ENCODE measurements at regions not wholly inside any gene's neighbourhood (a gene's known extent, or its start where the extent isn't known, plus 50 kb on each side); places are given as distances from the start of the nearest gene placed in this dataset.

DNA sequence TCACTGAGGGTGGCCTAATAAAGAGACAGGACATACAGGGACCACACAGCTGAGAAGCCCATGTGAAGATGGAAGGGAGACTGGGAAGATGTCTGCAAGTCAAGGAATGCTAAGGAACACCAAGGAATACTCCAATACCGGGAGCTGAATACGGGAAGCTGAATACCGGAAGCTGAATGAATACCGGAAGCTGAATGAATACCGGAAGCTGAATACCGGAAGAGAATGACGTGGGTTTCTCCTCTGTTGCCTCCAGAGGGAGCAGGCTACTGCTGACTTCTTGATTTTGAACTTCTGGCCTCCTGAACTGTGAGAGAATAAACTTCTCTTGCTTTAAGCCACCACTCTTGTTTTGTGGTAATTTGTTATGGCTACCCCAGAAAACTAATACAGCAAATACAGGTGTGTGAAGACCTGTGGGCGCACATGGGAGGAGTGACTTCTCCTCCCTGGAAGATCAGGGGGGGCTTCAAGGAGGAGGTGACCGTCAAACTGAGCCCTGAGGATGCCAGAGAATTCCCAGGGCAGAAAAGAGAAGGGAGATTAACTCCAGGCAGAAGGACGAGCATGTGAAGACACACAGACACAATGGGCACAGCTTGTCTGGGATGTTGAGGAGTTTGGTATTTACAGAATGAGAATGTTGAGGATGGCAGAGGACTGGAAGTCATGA is 259.9 kb downstream of the IRF8 start:
- no peak for DNase-seq

DNA sequence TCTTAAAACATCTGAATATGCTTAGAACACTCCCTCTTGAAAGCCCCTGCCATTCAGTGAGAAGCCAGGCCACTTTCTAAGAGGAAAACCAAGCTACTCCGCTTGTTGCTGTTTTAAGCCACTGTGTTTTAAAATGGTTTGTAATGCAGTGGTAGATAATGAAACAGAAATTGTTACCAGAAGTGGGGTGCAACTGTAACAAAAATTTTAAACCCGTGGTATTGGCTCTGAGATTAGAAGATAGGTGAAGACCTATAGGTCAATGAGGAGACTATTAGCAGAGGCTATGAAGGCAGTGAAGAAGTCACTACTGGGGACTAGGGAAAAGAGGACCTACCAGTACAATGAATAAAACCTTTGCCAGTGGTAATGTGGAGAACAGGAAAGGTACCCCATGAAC is 266.5 kb downstream of the IRF8 start:
- no peak for DNase-seq

DNA sequence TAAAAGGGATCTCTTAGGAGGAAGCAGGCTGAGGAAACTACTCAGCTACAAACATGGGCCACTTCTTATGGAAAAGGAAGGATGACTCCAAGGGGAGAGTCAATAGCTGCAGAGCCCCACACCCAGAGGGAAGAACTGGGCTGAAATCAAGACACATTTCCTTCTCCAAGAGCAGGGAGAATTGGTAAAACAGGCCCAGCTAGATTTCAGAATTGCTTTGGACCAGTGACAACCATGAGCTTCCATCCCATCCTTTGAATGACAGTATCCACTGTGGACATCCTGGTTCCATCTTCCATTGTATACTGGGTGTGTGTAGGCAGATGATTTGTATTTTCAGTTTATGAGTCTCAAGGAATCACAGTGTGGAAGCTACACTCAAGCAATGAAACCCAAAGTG is 267.5 kb downstream of the IRF8 start:
- DNase-seq, result no peak

DNA sequence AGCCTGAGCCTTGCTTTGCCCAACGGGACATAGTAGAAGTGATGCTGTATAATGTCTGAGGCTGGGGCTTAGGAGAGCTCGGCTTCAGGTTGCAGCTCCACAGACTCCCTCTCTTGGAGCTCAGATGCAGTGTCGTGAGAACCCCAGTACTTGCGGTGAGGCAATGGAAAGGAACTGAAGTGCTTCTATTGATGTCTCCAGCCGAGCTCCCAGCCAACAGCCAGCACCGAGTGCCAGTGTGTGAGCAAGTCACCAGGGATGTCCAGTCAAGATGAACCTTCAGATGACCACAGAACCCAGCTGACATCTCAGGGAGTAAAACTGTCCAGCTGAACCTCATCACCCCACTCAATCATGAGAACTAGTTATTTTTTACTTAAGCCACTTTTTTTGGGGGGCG is 268.1 kb downstream of the IRF8 start:
- no peak for DNase-seq

DNA sequence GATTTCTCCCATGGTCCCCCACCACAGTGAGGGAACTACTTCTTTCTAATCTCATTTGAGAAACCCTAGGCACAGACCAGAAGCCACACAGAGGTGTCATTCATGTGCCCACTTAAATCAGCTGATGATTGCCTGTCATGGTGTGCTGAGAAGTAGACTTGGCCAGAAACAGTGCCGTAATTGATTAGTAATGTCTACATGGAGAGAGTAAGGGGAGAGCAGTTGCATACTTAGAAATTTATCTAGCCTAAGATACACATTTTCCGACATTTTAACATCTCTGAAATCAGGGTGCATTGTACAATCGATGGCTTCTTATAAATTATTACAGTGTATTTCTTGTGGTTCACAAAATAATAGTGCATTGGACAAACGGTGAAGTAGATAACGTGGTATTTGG is 271.8 kb downstream of the IRF8 start:
- DNase-seq, result no peak

DNA sequence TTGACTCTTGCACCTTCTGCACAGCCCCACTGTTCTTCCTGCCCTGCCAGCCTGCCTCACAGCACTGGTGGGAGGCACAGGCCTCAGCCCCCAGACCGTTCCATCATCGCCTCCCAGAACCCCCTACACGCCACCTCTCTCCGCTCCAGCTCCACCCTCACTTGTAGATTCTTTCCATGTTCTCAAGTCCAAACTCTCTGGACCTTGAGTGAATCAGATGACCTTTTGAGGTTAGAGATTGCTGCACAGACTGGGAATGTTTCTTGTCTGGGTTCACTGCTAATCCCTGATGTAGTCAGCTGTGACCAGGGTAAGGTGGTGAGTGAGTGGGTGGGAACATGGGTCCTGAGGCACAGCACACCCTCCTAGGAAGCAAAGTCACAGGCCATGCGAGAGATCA is 272.4 kb downstream of the IRF8 start:
- no peak for DNase-seq

DNA sequence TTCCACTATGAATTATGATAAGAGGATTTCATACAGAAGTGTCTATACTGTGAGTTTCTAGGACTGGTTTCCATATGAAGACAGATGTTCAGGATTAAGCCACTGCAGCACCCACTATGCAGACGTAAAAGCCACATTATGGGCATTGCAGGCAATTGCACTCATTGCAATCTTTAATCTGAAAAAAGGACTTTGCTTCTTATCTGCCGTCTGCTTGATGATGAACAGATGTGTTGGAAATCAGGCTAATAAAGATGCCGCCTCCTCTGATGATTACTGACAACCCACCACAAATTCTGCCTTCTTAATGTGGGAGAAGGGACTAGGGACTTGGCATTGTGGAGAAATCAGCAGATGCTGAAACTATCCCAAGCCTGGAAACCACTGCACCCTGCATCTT is 276.9 kb downstream of the IRF8 start:
- no peak for DNase-seq

DNA sequence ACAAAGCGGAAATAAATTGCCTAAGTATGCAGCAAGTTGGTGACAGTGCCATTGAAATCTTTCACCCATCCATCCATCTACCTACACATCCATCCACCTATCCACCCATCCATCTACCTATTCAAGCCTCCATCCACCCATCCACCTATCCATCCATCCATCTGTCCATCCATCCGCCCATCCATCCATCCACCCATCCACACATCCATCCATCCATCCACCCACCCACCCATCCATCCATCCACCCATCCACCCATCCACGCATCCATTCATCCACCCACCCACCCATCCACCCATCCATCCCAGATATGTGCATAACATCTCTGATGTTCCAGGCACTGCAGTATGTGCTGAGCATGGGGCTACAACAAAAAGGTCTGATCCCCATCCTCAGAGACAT is 277.5 kb downstream of the IRF8 start:
- no peak for DNase-seq

DNA sequence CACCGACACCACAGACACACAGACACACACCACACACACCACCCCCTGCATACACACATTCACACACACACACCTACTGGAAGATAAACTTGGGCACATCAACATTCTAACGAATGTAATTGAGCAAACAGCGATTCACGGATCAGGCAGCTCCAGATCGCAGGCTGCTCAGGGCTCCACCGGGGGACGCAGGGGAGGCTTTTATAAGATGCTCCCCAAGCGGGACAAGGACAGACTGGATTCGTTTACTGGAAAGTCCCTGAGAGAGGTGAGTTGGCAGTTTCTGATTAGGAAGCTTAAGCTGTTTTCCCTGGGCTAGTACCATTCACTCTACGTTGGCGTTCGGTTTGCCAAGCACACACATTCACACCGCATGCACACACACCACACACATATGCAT is 281.3 kb downstream of the IRF8 start:
- no peak for DNase-seq

DNA sequence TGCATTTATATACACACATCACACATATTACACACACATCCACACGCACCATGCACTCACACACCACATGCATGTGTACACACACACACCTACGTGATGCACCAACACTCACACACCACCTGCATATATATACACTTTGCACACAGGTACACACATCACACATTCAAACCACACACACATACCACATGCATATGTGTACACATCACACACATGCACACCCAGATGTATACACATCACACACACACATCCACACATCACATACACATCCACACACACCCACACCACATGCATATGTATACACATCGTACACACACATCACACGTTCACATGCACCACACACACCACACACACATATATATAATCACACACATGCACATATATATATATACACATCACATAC is 281.8 kb downstream of the IRF8 start:
- DNase-seq, result no peak

DNA sequence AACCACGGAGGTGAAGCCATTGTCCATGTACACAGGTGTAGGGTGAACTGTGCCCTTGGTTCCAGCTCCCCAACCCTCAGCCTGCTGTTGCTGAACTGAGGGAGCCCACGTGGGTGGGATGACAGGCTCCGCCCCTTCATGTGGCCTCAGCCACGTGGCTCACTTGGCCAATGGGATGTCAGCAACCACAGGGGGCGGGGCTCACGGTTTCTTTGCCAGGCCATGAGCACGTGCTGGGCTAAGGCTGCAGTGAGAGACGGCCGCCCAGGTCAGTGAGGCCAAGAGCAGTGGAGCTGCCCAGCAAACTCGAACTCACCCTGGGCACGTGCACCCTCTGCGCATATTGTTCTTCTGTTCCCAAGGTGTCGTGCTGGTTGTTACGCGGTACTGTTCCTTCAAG is 282.6 kb downstream of the IRF8 start:
- DNase-seq, result no peak

DNA sequence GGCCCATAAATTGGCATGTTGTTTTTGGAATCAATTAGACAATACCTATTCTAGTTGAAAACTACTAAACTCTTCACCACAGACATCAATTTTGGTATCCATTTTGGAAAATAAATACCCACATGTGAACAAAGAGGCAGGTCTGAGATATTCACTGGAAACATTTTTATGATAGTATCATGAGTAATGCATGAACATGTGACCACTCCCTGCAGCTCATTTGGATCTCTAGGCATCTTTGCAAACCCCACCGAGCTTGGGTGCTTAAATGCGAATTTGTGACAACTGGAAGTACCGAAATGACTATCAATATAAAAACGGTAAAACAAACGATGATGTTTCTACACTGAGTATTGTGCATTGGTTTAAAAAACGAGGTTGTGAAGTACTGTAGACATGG is 285.2 kb downstream of the IRF8 start:
- DNase-seq, result no peak

DNA sequence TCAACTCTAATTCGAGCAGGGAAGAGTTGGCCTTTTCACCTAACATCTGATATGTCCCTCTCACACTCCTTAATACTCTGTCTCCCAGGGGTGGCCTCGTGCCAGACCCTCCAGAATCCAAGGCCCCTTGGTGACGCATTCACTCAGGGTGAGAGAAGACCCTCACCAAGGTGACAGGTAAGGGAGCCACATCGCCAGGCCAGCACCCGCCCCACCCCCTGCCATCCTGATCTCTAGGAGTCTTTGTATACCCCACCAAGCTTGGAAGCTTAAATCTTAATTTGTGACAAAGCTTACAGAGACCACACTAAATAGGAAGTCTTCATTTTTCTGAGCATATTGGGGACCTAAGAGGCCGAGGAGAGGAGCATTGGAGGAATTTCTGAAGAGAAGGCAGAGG is 286.1 kb downstream of the IRF8 start:
- no peak for DNase-seq

DNA sequence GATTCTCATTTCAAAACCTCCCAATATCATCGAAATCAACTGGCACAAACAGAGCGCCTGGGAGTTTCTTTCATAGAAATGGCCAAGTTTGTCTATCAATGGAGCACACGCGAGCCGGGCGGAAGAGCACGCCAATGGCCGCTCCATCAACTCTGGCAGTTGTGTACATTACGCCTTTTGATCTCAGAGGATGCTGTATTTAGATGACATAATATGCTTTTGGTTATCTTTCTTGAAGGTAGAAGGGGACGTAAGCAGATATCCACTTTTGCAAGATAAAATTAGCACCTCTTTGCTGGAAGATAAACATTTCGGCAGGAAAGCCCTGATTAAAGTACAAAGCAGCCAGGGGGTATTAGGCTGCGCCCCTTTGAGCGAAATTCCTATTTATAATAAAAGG is 287.4 kb downstream of the IRF8 start:
- DNase-seq, result no peak

DNA sequence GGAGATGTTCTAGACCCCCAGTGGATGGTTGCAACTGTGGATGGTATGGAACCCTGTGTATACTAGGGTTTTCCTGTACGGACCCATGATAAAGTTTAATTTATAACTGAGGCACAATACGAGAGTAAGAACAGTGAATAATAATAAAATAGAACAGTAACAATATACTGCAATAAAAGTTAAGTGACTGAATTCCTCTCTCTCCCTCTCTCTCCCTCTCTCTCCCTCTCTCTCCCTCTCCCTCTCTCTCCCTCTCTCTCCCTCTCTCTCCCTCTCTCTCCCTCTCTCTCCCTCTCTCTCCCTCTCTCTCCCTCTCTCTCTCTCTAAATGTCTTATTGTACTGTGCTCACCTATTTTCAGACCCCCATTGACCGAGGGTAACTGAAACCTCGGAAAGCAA is 291.0 kb downstream of the IRF8 start:
- no peak for DNase-seq

DNA sequence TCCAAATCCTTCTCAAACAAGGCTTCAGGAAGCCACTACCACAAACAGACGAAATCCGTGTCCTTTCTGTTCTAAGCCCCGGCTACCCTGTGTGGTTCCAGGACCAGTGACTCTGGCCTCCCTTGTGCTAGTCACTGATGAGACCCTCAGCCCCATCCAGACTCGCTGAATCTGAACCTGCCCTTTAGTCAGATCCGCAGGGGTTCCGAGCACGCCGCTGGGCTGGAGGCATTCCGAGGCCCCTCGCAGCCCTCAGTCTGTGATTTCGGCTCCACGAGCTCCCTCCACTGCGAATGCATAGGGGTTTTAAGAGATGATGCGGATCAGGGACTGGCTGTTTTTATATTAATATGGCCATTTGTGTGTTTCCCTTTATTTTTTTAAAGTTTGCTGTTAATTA is 292.7 kb downstream of the IRF8 start:
- DNase-seq, result no peak

DNA sequence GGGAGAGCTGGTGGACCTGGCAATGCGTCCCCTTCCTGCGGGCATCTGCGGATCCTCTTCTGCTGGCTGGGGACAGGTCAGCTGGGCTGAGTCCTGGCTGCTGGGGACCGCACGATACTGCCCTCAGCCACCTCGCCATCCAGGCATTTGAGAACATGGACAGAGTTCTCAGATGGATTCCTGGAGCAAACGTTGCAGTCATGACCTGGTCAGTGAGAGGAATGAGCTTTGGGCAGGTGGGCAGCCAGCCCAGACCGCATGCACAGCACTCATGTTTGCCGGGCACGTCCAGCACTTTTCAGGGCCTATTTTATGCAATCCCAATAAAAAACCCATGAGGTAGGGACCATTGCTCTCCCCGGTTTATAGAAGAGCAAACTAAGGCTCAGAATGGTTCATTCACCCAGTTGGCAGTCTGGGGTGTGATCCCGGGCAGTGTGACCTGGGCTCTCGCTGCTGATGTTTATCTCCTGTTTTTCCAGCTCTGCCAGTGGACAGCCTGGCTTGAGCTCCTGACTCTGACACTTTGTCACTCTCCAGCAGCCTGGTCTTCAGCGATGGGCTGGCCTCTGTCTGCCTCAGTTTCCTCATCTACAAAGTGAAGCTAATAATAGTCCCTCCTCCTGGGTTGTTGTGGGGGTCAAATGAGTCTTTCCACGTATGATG is 294.7 kb downstream of the IRF8 start:
- no peak for DNase-seq

DNA sequence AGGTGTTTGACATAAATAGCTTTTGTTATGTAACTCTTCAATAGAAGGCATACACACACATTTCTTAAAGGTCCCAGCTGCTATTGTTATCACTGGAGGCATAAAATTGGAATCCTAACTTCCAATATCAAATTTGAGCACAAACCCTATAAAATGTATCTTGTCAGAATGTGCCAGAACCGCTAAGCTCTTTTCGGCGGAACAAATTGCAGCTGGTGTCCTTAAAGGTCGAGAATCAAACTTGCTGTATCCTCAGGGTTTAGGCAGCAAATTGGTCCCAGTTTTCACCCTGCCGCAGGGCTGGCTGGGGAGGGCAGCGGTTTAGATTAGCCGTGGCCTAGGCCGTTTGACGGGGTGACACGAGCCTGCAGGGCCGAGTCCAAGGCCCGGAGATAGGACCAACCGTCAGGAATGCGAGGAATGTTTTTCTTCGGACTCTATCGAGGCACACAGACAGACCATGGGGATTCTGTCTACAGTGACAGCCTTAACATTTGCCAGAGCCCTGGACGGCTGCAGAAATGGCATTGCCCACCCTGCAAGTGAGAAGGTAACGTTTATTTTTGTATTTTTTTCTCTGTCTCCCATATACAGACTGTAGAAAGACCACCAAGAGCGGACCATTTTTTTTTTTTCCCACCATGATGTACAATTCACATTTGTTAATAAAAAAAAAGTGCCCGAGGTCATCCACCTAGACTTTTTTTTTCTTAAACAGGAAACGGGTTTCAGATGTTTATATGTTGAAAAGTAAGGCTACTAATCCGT is 297.1 kb downstream of the IRF8 start:
- DNase-seq, result no peak

DNA sequence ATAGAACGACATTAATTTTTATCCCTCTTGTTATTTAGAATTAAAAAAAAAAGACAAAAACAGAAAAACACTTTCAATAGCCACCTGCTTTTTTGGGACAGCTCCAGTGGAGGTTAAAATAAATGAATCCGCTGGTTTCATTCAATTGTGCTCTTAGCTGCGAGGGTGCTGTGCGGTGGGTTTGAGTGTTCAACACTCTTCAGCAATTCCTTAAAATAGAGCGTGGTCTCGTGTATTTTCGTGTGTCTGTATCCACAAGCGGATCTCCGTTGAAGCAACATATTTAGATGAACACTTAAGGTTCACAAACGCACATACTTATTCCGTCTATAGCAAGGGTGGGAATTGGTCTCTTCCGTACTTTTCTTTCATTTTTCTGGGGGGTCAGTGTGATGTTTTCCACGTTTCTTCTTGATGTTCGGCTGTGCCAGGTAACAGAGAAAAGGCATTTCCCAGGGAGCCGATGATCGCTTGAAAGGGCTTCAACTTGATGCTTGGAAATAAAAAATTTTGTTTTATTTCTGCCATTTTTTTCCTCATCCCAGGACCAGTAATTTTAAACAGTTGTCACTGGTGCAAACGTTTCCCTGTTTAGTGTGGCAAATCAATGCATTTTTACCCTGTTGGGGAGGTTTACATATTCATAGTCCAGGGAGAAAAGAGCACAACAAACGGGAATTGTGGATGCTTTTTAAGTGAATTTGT is 297.9 kb downstream of the IRF8 start:
- DNase-seq, result no peak

DNA sequence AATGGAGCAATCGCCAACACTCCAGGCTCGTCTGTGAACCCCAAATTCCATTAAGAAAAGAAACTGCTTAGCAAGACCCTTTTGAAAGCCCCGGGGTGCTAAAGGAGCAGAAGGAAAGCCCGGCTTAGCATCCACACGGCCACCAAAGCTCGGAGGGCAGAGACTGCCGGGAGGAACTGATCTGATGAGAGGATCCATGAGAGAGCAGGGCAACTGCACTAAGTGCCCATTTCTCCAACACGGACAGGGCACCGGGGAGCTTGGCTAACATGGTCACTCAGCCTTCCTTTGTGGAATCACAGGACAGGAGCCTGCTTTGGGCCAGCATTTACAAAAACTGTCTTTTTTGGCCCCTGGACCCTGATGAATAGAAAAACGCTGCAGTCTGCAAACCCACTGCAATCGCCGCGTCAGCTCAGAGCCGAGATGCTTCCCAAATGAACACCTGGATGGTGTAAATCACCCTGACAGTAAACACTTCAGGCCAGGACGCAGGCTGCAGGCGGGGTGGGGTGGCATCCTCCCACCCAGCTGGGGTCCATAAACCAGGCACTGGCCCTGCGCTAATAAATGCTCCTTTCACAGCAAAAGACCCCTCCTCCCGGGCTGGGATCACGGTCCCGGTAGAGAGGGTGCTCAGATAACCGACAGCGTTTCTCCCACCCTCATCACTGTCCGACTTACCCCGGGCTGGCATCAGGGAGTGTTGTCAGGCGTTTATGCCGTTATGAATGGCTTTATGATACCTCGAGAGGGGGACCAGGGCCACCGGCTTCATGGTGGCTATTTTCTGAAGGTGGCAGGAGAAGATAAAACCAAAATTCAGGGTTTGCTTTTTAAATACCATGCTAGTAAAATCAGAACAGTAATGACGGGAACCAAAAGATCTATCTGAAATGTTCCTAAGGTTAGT is 299.5 kb downstream of the IRF8 start:
- no peak for DNase-seq

DNA sequence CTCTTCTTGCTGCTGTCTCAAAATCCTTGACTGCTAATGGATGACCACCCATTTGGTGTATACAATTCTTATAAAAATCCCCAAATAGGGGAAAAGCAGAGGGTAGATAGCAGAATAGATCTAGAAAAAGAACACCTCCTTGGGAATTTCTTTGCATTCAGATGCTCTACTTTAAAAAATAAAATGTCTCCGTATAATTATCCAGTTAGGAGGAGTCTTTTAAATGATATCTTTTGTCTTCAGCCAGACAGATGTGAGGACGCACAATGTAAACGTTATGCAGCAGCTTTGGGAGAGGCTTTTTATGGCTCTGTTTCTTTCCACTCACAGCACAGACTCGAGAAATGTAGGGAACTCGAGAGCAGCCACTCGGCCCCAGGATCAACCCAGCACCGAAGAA is 300.2 kb downstream of the IRF8 start:
- DNase-seq, result no peak

Measured in occipital lobe (tissue), 1 donor.